GM04504 (cell line): ENCODE measurements at regions not wholly inside any gene's neighbourhood (a gene's known extent, or its start where the extent isn't known, plus 50 kb on each side); places are given as distances from the start of the nearest gene placed in this dataset.

ENCODE experiments used
- DNase-seq: peaks from one replicate; pipeline ENCODE4 v3.0.0-alpha.2; 2012; ENCODE audit warnings: low read depth

- peak; percentile 24 for DNase-seq
Observed at GRCh38 chr13:40116008-40116407, 460.5 kb downstream of the COG6 start.

GRCh38 chr13:40118337-40118736 is 462.9 kb downstream of the COG6 start:
- DNase-seq = no peak

GRCh38 chr13:40119852-40120251 is 464.4 kb downstream of the COG6 start:
- no peak for DNase-seq

GRCh38 chr13:40120288-40120687 is 464.8 kb downstream of the COG6 start:
- peak; percentile 16 for DNase-seq

GRCh38 chr13:40120781-40121180 is 465.3 kb downstream of the COG6 start:
- DNase-seq = no peak

- DNase-seq = no peak
Observed at GRCh38 chr13:40121722-40122121, 466.3 kb downstream of the COG6 start.

GRCh38 chr13:40123962-40124632 is 468.6 kb downstream of the COG6 start:
- no peak for DNase-seq

GRCh38 chr13:40124633-40125015 is 469.2 kb downstream of the COG6 start:
- no peak for DNase-seq

- no peak for DNase-seq
Observed at GRCh38 chr13:40125336-40125735, 469.9 kb downstream of the COG6 start.

GRCh38 chr13:40126306-40127085 is 471.0 kb downstream of the COG6 start:
- DNase-seq = no peak

GRCh38 chr13:40127476-40127875 is 472.0 kb downstream of the COG6 start:
- DNase-seq = no peak

GRCh38 chr13:40127925-40128324 is 472.5 kb downstream of the COG6 start:
- DNase-seq = no peak

- no peak for DNase-seq
Observed at GRCh38 chr13:40129467-40129866, 474.0 kb downstream of the COG6 start.

GRCh38 chr13:40130871-40131636 is 475.6 kb downstream of the COG6 start:
- no peak for DNase-seq

GRCh38 chr13:40132249-40132648 is 476.8 kb downstream of the COG6 start:
- DNase-seq = no peak

- no peak for DNase-seq
Observed at GRCh38 chr13:40136896-40137295, 481.4 kb downstream of the COG6 start.

- DNase-seq = no peak
Observed at GRCh38 chr13:40137400-40137799, 481.9 kb downstream of the COG6 start.

- DNase-seq = no peak
Observed at GRCh38 chr13:40139896-40140520, 484.5 kb downstream of the COG6 start.

GRCh38 chr13:40141859-40142555 is 486.5 kb downstream of the COG6 start:
- no peak for DNase-seq

GRCh38 chr13:40143106-40143505 is 487.6 kb downstream of the COG6 start:
- DNase-seq = no peak

- no peak for DNase-seq
Observed at GRCh38 chr13:40143559-40143958, 488.1 kb downstream of the COG6 start.

GRCh38 chr13:40145139-40145538 is 489.7 kb downstream of the COG6 start:
- no peak for DNase-seq
